ENCODE measurements at regions not wholly inside any gene's neighbourhood (a gene's known extent, or its start where the extent isn't known, plus 50 kb on each side); places are given as distances from the start of the nearest gene placed in this dataset.

GRCh38 chr1:177351361-177352108, 180.8 kb downstream of the BRINP2 start:
- 0 out of 2 replicates have a peak, but pooled peaks have one; percentile 58 for TF ChIP-seq NBN (conservative IDR thresholded peaks at IDR 0.05)
- TF ChIP-seq ZBTB1 (CRISPR knock-in tag; IDR thresholded peaks at IDR 0.05; ENCODE audit: borderline replicate concordance): no peak
- TF ChIP-seq SNAPC2 (CRISPR knock-in tag; IDR thresholded peaks at IDR 0.05): no peak
- TF ChIP-seq ZNF543 (CRISPR knock-in tag; IDR thresholded peaks at IDR 0.05): no peak
- no peak for TF ChIP-seq NFYB (CRISPR knock-in tag; IDR thresholded peaks at IDR 0.05)
- no peak for TF ChIP-seq ZNF546 (CRISPR knock-in tag; conservative IDR thresholded peaks at IDR 0.05)
- 0 out of 2 replicates have a peak, but pooled peaks have one; percentile 10 for TF ChIP-seq NFRKB (IDR thresholded peaks at IDR 0.05)
- 0 out of 2 replicates have a peak, but pooled peaks have one; percentile 63 for TF ChIP-seq SOX6 (IDR thresholded peaks at IDR 0.05)
- no peak for TF ChIP-seq SOX6 (CRISPR knock-in tag; IDR thresholded peaks at IDR 0.05)
- TF ChIP-seq RAD51 (IDR thresholded peaks at IDR 0.05; ENCODE audit: borderline replicate concordance): 0 out of 2 replicates have a peak, but pooled peaks have one; percentile 9
- no peak for TF ChIP-seq ZNF784 (CRISPR knock-in tag; IDR thresholded peaks at IDR 0.05; ENCODE audit: borderline replicate concordance)
- TF ChIP-seq TARDBP (CRISPR knock-in tag; IDR thresholded peaks at IDR 0.05): no peak
- TF ChIP-seq TERF1 (CRISPR knock-in tag; IDR thresholded peaks at IDR 0.05): no peak
- Histone ChIP-seq H4K20me1 (ENCODE audit: insufficient read depth, low read length) (no peaks in the 10 kb centered on the region), H3K4me1 (ENCODE audit: insufficient read depth, low read length) (peaks cover 7% of the 10 kb centered on the region; the same call in 1 of the 2 replicates), H3K27me3 (ENCODE audit: control insufficient read depth in 1 of 2, insufficient read depth in 2 of 2, low read length in 2 of 2) (no peaks in the 10 kb centered on the region), H3K9ac (ENCODE audit: insufficient read depth, low read depth, low read length) (no peak overlapping the region), H3K9me3 (ENCODE audit: low read length) (no peaks in the 10 kb centered on the region), H2AFZ (ENCODE audit: low read length) (no peak overlapping the region), H3K36me3 (replicated peaks in 1 of 2; ENCODE audit: control insufficient read depth in 1 of 2, insufficient read depth in 2 of 2, low read length in 2 of 2) (no peaks in the 10 kb centered on the region), H3K79me2 (ENCODE audit: insufficient read depth, low read length) (no peaks in the 10 kb centered on the region), H3K4me3 (replicated peaks in 1 of 3; ENCODE audit: insufficient read depth in 1 of 3, low read depth in 2 of 3, low read length in 3 of 3) (no peak overlapping the region), H3K4me2 (ENCODE audit: low read depth, low read length) (no peak overlapping the region), H3K27ac (ENCODE audit: extremely low read length, insufficient read depth, low read length) (no peak overlapping the region)
- ATAC-seq: no peak
- intact Hi-C loops (cut with micrococcal nuclease; ENCODE audit: unreplicated experiment): no loop called here
- WGBS (ENCODE audit: low lambda C conversion rate): 32% methylated on average over 6 of the region's 6 CpGs
- ChIA-PET CTCF (ENCODE audit: low intra/inter-chr PET ratio, low total read pairs) (no interaction called here), POLR2A (no interaction called here)
- no TSS peak for BruUV-seq (replicated peaks)
- no peak for DNase-seq (ENCODE audit: low spot score)
- in situ Hi-C loops (cut with HindIII; ENCODE audit: extremely low pct_ligation_motif_present, low pct_unique_long_range_greater_than_20kb): no loop called here
- no peak for FAIRE-seq

Data from HepG2 (cell line).